ENCODE measurements at regions not wholly inside any gene's neighbourhood (a gene's known extent, or its start where the extent isn't known, plus 50 kb on each side); places are given as distances from the start of the nearest gene placed in this dataset.
"Not testable (repeated sequence)": the region's sequence is repeated elsewhere in the genome, so short reads cannot be mapped to it uniquely, and the experiment has no call there.

- H3K27me3 ChIP-seq (ENCODE audit: control insufficient read depth, insufficient read depth, low read length); CTCF ChIA-PET; POLR2A ChIA-PET; H3K4me3 ChIP-seq (ENCODE audit: low read depth in 2 of 2, low read length in 2 of 2); in situ Hi-C loops (cut with HindIII; ENCODE audit: low pct_unique_long_range_greater_than_20kb, low sequenced_read_pairs); H3K4me1 ChIP-seq (ENCODE audit: control insufficient read depth, insufficient read depth, low read length); H3K9me3 ChIP-seq (ENCODE audit: control insufficient read depth, insufficient read depth, low read depth, low read length); H3K36me3 ChIP-seq (ENCODE audit: control insufficient read depth, insufficient read depth, low read length); H3K27ac ChIP-seq (ENCODE audit: low read length); intact Hi-C loops (cut with micrococcal nuclease; ENCODE audit: unreplicated experiment); DNase-seq (ENCODE audit: low read depth, low spot score); ATAC-seq; BruUV-seq (replicated peaks): not testable (repeated sequence)
Observed at GRCh38 chr4:34335556-34335955, 1908.8 kb downstream of the ARAP2 start.

- in situ Hi-C loops (cut with HindIII; ENCODE audit: low pct_unique_long_range_greater_than_20kb, low sequenced_read_pairs) (no loop called here), intact Hi-C loops (cut with micrococcal nuclease; ENCODE audit: unreplicated experiment) (no loop called here)
- Histone ChIP-seq H3K4me3 (ENCODE audit: low read depth in 2 of 2, low read length in 2 of 2) (no peak overlapping the region), H3K27ac (ENCODE audit: low read length) (no peak overlapping the region), H3K36me3 (ENCODE audit: control insufficient read depth, insufficient read depth, low read length) (no peaks in the 10 kb centered on the region), H3K9me3 (ENCODE audit: control insufficient read depth, insufficient read depth, low read depth, low read length) (no peaks in the 10 kb centered on the region), H3K27me3 (ENCODE audit: control insufficient read depth, insufficient read depth, low read length) (no peaks in the 10 kb centered on the region), H3K4me1 (ENCODE audit: control insufficient read depth, insufficient read depth, low read length) (no peaks in the 10 kb centered on the region)
- BruUV-seq (replicated peaks): no TSS peak
- TF ChIP-seq TCF7L2 (IDR thresholded peaks at IDR 0.05; ENCODE audit: low read depth, low read length) (no peak), POLR2AphosphoS5 (IDR thresholded peaks at IDR 0.05; ENCODE audit: low read depth, low read length) (no peak), CTCF (IDR thresholded peaks at IDR 0.05) (no peak), SIN3A (IDR thresholded peaks at IDR 0.05; ENCODE audit: borderline replicate concordance, insufficient read depth, low read depth, low read length) (no peak), REST (IDR thresholded peaks at IDR 0.05; ENCODE audit: insufficient read depth in 1 of 2, low read depth in 2 of 2, low read length in 1 of 2) (no peak)
- no peak for DNase-seq (ENCODE audit: low read depth, low spot score)
- no peak for ATAC-seq
- CTCF ChIA-PET: no interaction called here
- POLR2A ChIA-PET: no interaction called here
Observed at GRCh38 chr4:34362654-34363053, 1881.7 kb downstream of the ARAP2 start.

GRCh38 chr4:34363842-34364241 lies 1880.5 kb downstream of the ARAP2 start:
- DNase-seq (ENCODE audit: low read depth, low spot score) (no peak), ATAC-seq (no peak)
- ChIA-PET CTCF (no interaction called here), POLR2A (interaction anchor here (0.7 kb wide), 1 partner anchor 119 kb away, joined by 3 read pairs; no protein-coding TSS in a partner anchor)
- TF ChIP-seq CTCF (IDR thresholded peaks at IDR 0.05): no peak
- no peak for TF ChIP-seq SIN3A (IDR thresholded peaks at IDR 0.05; ENCODE audit: borderline replicate concordance, insufficient read depth, low read depth, low read length)
- TF ChIP-seq TCF7L2 (IDR thresholded peaks at IDR 0.05; ENCODE audit: low read depth, low read length): no peak
- no peak for TF ChIP-seq POLR2AphosphoS5 (IDR thresholded peaks at IDR 0.05; ENCODE audit: low read depth, low read length)
- TF ChIP-seq REST (IDR thresholded peaks at IDR 0.05; ENCODE audit: insufficient read depth in 1 of 2, low read depth in 2 of 2, low read length in 1 of 2): no peak
- Histone ChIP-seq H3K4me3 (ENCODE audit: low read depth in 2 of 2, low read length in 2 of 2) (no peak overlapping the region), H3K4me1 (ENCODE audit: control insufficient read depth, insufficient read depth, low read length) (no peaks in the 10 kb centered on the region), H3K9me3 (ENCODE audit: control insufficient read depth, insufficient read depth, low read depth, low read length) (no peaks in the 10 kb centered on the region), H3K36me3 (ENCODE audit: control insufficient read depth, insufficient read depth, low read length) (no peaks in the 10 kb centered on the region), H3K27me3 (ENCODE audit: control insufficient read depth, insufficient read depth, low read length) (no peaks in the 10 kb centered on the region), H3K27ac (ENCODE audit: low read length) (no peak overlapping the region)
- no TSS peak for BruUV-seq (replicated peaks)
- intact Hi-C loops (cut with micrococcal nuclease; ENCODE audit: unreplicated experiment) (no loop called here), in situ Hi-C loops (cut with HindIII; ENCODE audit: low pct_unique_long_range_greater_than_20kb, low sequenced_read_pairs) (no loop called here)

Data from Panc1 (cell line).